ENCODE measurements at regions not wholly inside any gene's neighbourhood (a gene's known extent, or its start where the extent isn't known, plus 50 kb on each side); places are given as distances from the start of the nearest gene placed in this dataset.

DNA sequence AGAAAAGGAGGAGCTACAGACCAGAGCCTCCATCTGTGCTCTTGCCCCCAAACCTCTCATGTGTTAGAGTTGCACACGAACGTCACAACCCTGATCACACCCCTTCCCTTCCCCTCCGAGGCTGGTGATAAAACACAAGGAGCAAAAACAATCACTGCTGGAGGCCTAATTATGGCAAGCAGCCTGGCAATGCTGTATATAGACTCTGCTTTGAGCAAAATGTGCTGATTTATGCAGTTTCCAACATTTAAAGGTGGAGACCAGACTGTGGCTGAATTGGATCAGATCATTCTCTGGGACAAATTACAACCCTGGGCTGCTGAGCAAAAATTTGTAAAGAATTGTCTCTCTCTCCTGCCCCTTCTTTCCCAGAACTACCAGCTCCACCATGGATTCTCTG lies 64.6 kb upstream of the SRSF6 start:
- no peak for TF ChIP-seq POLR2A (IDR thresholded peaks at IDR 0.05; ENCODE audit: insufficient read depth in 1 of 2, low read depth in 2 of 2, low read length in 2 of 2)
- TF ChIP-seq, protein P1, sequence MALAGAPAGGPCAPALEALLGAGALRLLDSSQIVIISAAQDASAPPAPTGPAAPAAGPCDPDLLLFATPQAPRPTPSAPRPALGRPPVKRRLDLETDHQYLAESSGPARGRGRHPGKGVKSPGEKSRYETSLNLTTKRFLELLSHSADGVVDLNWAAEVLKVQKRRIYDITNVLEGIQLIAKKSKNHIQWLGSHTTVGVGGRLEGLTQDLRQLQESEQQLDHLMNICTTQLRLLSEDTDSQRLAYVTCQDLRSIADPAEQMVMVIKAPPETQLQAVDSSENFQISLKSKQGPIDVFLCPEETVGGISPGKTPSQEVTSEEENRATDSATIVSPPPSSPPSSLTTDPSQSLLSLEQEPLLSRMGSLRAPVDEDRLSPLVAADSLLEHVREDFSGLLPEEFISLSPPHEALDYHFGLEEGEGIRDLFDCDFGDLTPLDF (CRISPR knock-in tag; IDR thresholded peaks at IDR 0.05) = no peak
- TF ChIP-seq PTBP1 (IDR thresholded peaks at IDR 0.05; ENCODE audit: low read depth, low read length, poor library complexity, severe bottlenecking) = no peak
- TF ChIP-seq ZNF616 (CRISPR knock-in tag; IDR thresholded peaks at IDR 0.05; ENCODE audit: low read depth) = no peak
- no peak for TF ChIP-seq CEBPB (IDR thresholded peaks at IDR 0.05; ENCODE audit: borderline replicate concordance, low read depth, low read length)
- TF ChIP-seq, protein P2, sequence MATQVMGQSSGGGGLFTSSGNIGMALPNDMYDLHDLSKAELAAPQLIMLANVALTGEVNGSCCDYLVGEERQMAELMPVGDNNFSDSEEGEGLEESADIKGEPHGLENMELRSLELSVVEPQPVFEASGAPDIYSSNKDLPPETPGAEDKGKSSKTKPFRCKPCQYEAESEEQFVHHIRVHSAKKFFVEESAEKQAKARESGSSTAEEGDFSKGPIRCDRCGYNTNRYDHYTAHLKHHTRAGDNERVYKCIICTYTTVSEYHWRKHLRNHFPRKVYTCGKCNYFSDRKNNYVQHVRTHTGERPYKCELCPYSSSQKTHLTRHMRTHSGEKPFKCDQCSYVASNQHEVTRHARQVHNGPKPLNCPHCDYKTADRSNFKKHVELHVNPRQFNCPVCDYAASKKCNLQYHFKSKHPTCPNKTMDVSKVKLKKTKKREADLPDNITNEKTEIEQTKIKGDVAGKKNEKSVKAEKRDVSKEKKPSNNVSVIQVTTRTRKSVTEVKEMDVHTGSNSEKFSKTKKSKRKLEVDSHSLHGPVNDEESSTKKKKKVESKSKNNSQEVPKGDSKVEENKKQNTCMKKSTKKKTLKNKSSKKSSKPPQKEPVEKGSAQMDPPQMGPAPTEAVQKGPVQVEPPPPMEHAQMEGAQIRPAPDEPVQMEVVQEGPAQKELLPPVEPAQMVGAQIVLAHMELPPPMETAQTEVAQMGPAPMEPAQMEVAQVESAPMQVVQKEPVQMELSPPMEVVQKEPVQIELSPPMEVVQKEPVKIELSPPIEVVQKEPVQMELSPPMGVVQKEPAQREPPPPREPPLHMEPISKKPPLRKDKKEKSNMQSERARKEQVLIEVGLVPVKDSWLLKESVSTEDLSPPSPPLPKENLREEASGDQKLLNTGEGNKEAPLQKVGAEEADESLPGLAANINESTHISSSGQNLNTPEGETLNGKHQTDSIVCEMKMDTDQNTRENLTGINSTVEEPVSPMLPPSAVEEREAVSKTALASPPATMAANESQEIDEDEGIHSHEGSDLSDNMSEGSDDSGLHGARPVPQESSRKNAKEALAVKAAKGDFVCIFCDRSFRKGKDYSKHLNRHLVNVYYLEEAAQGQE (IDR thresholded peaks at IDR 0.05; ENCODE audit: borderline replicate concordance in 1 of 2, low read depth in 1 of 2, low read length in 2 of 2) = no peak
- no peak for TF ChIP-seq ZFP37 (CRISPR knock-in tag; IDR thresholded peaks at IDR 0.05; ENCODE audit: borderline replicate concordance)
- no peak for TF ChIP-seq NR2F6 (IDR thresholded peaks at IDR 0.05)
- TF ChIP-seq NR2F6 (CRISPR knock-in tag; IDR thresholded peaks at IDR 0.05) = no peak
- no peak for TF ChIP-seq ZNF33B (CRISPR knock-in tag; IDR thresholded peaks at IDR 0.05)
- no peak for TF ChIP-seq ZNF7 (CRISPR knock-in tag; IDR thresholded peaks at IDR 0.05)
- no peak for TF ChIP-seq KDM5B (CRISPR knock-in tag; IDR thresholded peaks at IDR 0.05; ENCODE audit: borderline replicate concordance)
- TF ChIP-seq EHMT2 (IDR thresholded peaks at IDR 0.05; ENCODE audit: borderline replicate concordance, low read depth, low read length) = no peak

All from HepG2 (cell line).